DOHH2 (cell line): ENCODE measurements at regions not wholly inside any gene's neighbourhood (a gene's known extent, or its start where the extent isn't known, plus 50 kb on each side); places are given as distances from the start of the nearest gene placed in this dataset.

ENCODE experiments used
- H3F3A ChIP-seq: fragments of 200-600 bp; sonication (generic), shearing (Covaris generic); 2 replicates; pipeline ENCODE4 v1.6.0; 2016; ENCODE audit warnings: antibody characterized with exemption, mild to moderate bottlenecking; ENCODE audit not compliant: control insufficient read depth, insufficient read depth
- H3K27ac ChIP-seq: fragments of 200-600 bp; sonication (generic); 2 replicates; pipeline ENCODE4 v1.5.1; 2014; ENCODE audit warnings: low read depth, mild to moderate bottlenecking, low read length, moderate library complexity
- H3K27me3 ChIP-seq: fragments of 200-600 bp; sonication (generic); 2 replicates; pipeline ENCODE4 v1.6.1; 2014; ENCODE audit warnings: mild to moderate bottlenecking, low read length, mixed read lengths; ENCODE audit not compliant: control insufficient read depth
- H3K36me3 ChIP-seq: fragments of 200-600 bp; sonication (generic); 2 replicates; pipeline ENCODE4 v1.6.1; 2014; ENCODE audit warnings: mild to moderate bottlenecking, low read length, moderate library complexity, mixed read lengths; ENCODE audit not compliant: control insufficient read depth
- H3K4me1 ChIP-seq: fragments of 200-600 bp; sonication (generic); 2 replicates; pipeline ENCODE4 v1.6.1; 2014; ENCODE audit warnings: mild to moderate bottlenecking, low read length, mixed read lengths; ENCODE audit not compliant: control insufficient read depth
- H3K4me2 ChIP-seq: fragments of 200-600 bp; sonication (generic); 2 replicates; pipeline ENCODE4 v1.6.0; 2014; ENCODE audit warnings: mild to moderate bottlenecking, low read length, moderate library complexity
- H3K4me3 ChIP-seq: fragments of 200-600 bp; sonication (generic); 2 replicates; pipeline ENCODE4 v1.5.1; 2014; ENCODE audit warnings: mild to moderate bottlenecking, low read length, mixed read lengths
- H3K79me2 ChIP-seq: fragments of 200-600 bp; sonication (generic); 2 replicates; pipeline ENCODE4 v1.6.1; 2014; ENCODE audit warnings: mild to moderate bottlenecking, low read length, mixed read lengths; ENCODE audit not compliant: control insufficient read depth
- H3K9me2 ChIP-seq: fragments of 200-600 bp; sonication (generic); replicated peaks from 2 replicates; pipeline ENCODE4 v1.6.1; 2014; ENCODE audit warnings: mild to moderate bottlenecking, low read length, mixed read lengths; ENCODE audit not compliant: control insufficient read depth
- H3K9me3 ChIP-seq: fragments of 200-600 bp; sonication (generic); 2 replicates; pipeline ENCODE4 v1.6.1; 2014; ENCODE audit warnings: antibody characterized with exemption, low read length, mixed read lengths; ENCODE audit not compliant: control insufficient read depth, insufficient read depth
- H4K20me1 ChIP-seq: fragments of 200-600 bp; sonication (generic); 2 replicates; pipeline ENCODE4 v1.6.0; 2014; ENCODE audit warnings: low read depth, mild to moderate bottlenecking, antibody characterized with exemption, low read length, moderate library complexity; ENCODE audit not compliant: control insufficient read depth, insufficient read depth
- CTCF ChIP-seq: fragments of 200-600 bp; sonication (generic); IDR thresholded peaks from one replicate; pipeline ENCODE4 v1.5.1; 2014; ENCODE audit warnings: antibody characterized with exemption, mild to moderate bottlenecking, low read depth, low read length; ENCODE audit not compliant: poor library complexity, severe bottlenecking
- EZH2phosphoT487 ChIP-seq: fragments of 200-600 bp; sonication (generic); IDR thresholded peaks from 2 replicates; pipeline ENCODE4 v1.6.1; 2017; ENCODE audit warnings: borderline replicate concordance, mild to moderate bottlenecking, antibody characterized with exemption, low read length, moderate library complexity, mixed read lengths

- TF ChIP-seq CTCF (no peak), EZH2phosphoT487 (no peak)
- H3K4me2 ChIP-seq: no peak overlapping the region
- H3K27me3 ChIP-seq: no peaks in the 10 kb centered on the region
- peaks cover 7% of the 10 kb centered on the region; the same call in 1 of the 2 replicates for H3K9me3 ChIP-seq
- no peak overlapping the region for H3K4me3 ChIP-seq
- no peak overlapping the region for H3K27ac ChIP-seq
- H3F3A ChIP-seq: no peaks in the 10 kb centered on the region
- H4K20me1 ChIP-seq: no peaks in the 10 kb centered on the region
- no peaks in the 10 kb centered on the region for H3K9me2 ChIP-seq
- no peaks in the 10 kb centered on the region for H3K79me2 ChIP-seq
- no peaks in the 10 kb centered on the region for H3K4me1 ChIP-seq
- H3K36me3 ChIP-seq: no peaks in the 10 kb centered on the region
Measured at GRCh38 chr20:42007251-42007650, 389.1 kb upstream of the CHD6 start.

DNA sequence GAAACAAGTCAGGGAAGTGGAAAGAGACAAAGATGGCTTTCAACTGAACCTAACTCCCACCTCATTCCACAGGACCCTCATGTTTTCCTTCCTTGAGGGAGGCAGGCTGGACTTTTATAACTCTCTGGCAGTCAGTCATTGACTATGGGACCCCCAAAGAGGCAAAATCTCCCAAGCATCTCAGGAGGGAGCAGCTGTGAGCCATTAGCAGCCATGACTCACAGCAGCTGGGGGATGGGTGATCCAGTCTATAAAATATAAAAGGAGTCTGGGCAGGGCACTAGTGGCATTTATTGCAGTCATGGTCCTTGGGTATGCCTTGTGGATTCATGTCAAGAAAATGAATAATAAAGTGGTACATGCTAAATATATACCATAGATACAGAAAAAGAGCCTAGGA is 387.0 kb upstream of the CHD6 start:
- no peaks in the 10 kb centered on the region for H3K79me2 ChIP-seq
- H3K36me3 ChIP-seq: no peaks in the 10 kb centered on the region
- H3K4me3 ChIP-seq: no peak overlapping the region
- no peaks in the 10 kb centered on the region for H3K4me1 ChIP-seq
- no peak overlapping the region for H3K4me2 ChIP-seq
- H3K9me3 ChIP-seq: peaks cover 7% of the 10 kb centered on the region; the same call in 1 of the 2 replicates
- H4K20me1 ChIP-seq: no peaks in the 10 kb centered on the region
- no peaks in the 10 kb centered on the region for H3F3A ChIP-seq
- no peaks in the 10 kb centered on the region for H3K27me3 ChIP-seq
- H3K27ac ChIP-seq: no peak overlapping the region
- no peaks in the 10 kb centered on the region for H3K9me2 ChIP-seq
- TF ChIP-seq CTCF (no peak), EZH2phosphoT487 (no peak)

DNA sequence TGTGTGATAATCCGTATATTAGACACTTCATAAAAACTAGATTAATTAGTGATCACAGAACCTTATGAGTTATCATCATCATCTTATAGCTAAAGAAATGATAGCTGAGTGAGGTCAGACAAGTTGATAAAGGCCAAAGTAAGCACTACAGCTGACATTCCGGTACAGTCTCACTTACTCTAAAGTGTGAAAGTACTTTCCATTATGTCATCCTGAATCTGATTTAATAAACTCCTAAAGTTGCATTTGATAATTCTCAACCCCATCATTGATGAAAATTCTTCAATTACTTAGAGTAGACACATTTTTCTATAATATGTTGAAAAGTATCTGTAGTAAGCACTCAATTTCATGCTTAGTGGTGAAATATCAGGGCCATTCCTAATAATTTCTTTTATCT is 385.2 kb upstream of the CHD6 start:
- Histone ChIP-seq H3K9me3 (no peaks in the 10 kb centered on the region), H3F3A (no peaks in the 10 kb centered on the region), H3K27me3 (no peaks in the 10 kb centered on the region), H3K4me2 (no peak overlapping the region), H3K4me1 (no peaks in the 10 kb centered on the region), H3K36me3 (no peaks in the 10 kb centered on the region), H4K20me1 (no peaks in the 10 kb centered on the region), H3K9me2 (no peaks in the 10 kb centered on the region), H3K4me3 (no peak overlapping the region), H3K79me2 (no peaks in the 10 kb centered on the region), H3K27ac (no peak overlapping the region)
- TF ChIP-seq EZH2phosphoT487 (no peak), CTCF (no peak)
